GM12865 (cell line): ENCODE measurements at regions not wholly inside any gene's neighbourhood (a gene's known extent, or its start where the extent isn't known, plus 50 kb on each side); places are given as distances from the start of the nearest gene placed in this dataset.

Source experiments
- DNase-seq: peaks from one replicate; pipeline ENCODE4 v3.0.0; 2010; ENCODE audit warnings: low read depth
- H3K4me3 ChIP-seq: 2 replicates; pipeline ENCODE4 v1.5.1; 2011; ENCODE audit warnings: mild to moderate bottlenecking, low read depth, low read length, control low read depth
- CTCF ChIP-seq: IDR thresholded peaks from 2 replicates; pipeline ENCODE4 v1.5.1; 2011; ENCODE audit warnings: low read length, control low read depth, low read depth, inconsistent platforms; ENCODE audit not compliant: insufficient read depth; ENCODE audit errors: missing control alignments

- H3K4me3 ChIP-seq = no peak overlapping the region
- no peak for TF ChIP-seq CTCF
- DNase-seq = no peak
These were observed 247.3 kb downstream of the SLC7A11 start for GRCh38 chr4:137994853-137995252.

- DNase-seq = no peak
- no peak for TF ChIP-seq CTCF
- H3K4me3 ChIP-seq = no peak overlapping the region
These were observed 248.9 kb downstream of the SLC7A11 start for GRCh38 chr4:137993232-137993631.

- no peak for TF ChIP-seq CTCF
- no peak for DNase-seq
- H3K4me3 ChIP-seq = no peak overlapping the region
These were observed 260.9 kb downstream of the SLC7A11 start for GRCh38 chr4:137981277-137981676.

GRCh38 chr4:137980641-137981040 is 261.5 kb downstream of the SLC7A11 start:
- no peak overlapping the region for H3K4me3 ChIP-seq
- DNase-seq = no peak
- TF ChIP-seq CTCF = no peak

GRCh38 chr4:137979938-137980337 is 262.2 kb downstream of the SLC7A11 start:
- H3K4me3 ChIP-seq = no peak overlapping the region
- no peak for DNase-seq
- no peak for TF ChIP-seq CTCF

- TF ChIP-seq CTCF = no peak
- H3K4me3 ChIP-seq = no peak overlapping the region
- no peak for DNase-seq
These were observed 273.0 kb downstream of the SLC7A11 start for GRCh38 chr4:137968956-137969678.

GRCh38 chr4:137967480-137968190 is 274.5 kb downstream of the SLC7A11 start:
- DNase-seq = no peak
- no peak overlapping the region for H3K4me3 ChIP-seq
- no peak for TF ChIP-seq CTCF
